Heart right ventricle (tissue), 16 donors: ENCODE measurements at regions not wholly inside any gene's neighbourhood (a gene's known extent, or its start where the extent isn't known, plus 50 kb on each side); places are given as distances from the start of the nearest gene placed in this dataset.

Source experiments
- ATAC-seq, 8 donors: fragments of 200-7000 bp; cut with Tn5 transposase; one replicate each; pipeline ENCODE4 v1.9.1; 2020; ENCODE audit warnings: mild to moderate bottlenecking in 8 of 8, moderate library complexity in 8 of 8, moderate number of reproducible peaks in 1 of 8
- DNase-seq, 2 donors: peaks; one replicate each; pipeline ENCODE4 v3.0.0-alpha.2; 2020
- H3K27ac ChIP-seq, 10 donors: fragments of 200-600 bp; sonication (generic) in 2 of 10; one replicate each; pipeline versions ENCODE4 v1.5.0 to v1.8.0; 2020 to 2022; ENCODE audit warnings: mild to moderate bottlenecking in 3 of 10
- H3K27me3 ChIP-seq, 7 donors: fragments of 200-600 bp; one replicate each; pipeline ENCODE4 v1.8.0; 2021 to 2022; ENCODE audit warnings: mild to moderate bottlenecking in 2 of 7
- H3K36me3 ChIP-seq, 9 donors: fragments of 200-600 bp; sonication (generic) in 1 of 9; one replicate each; pipeline versions ENCODE4 v1.5.0 to v1.8.0; 2020 to 2022; ENCODE audit warnings: mild to moderate bottlenecking in 2 of 9
- H3K4me1 ChIP-seq, 9 donors: fragments of 200-600 bp; sonication (generic) in 1 of 9; one replicate each; pipeline versions ENCODE4 v1.5.0 to v1.8.0; 2020 to 2022; ENCODE audit warnings: mild to moderate bottlenecking in 4 of 9
- H3K4me3 ChIP-seq, 10 donors: fragments of 200-600 bp; sonication (generic) in 2 of 10; one replicate each; pipeline versions ENCODE4 v1.5.0 to v1.8.0; 2020 to 2022; ENCODE audit warnings: mild to moderate bottlenecking in 7 of 10, moderate library complexity in 2 of 10
- H3K9me3 ChIP-seq, 11 donors: fragments of 200-600 bp in 10 of 11; sonication (generic) in 2 of 11; one replicate each; pipeline versions ENCODE4 v1.5.0 to v1.8.0; 2013 to 2022; ENCODE audit warnings: mild to moderate bottlenecking in 2 of 11, control low read depth in 1 of 11, moderate library complexity in 1 of 11
- CTCF ChIP-seq, 9 donors: fragments of 200-600 bp; sonication (generic) in 2 of 9; IDR thresholded peaks; one replicate each; pipeline versions ENCODE4 v1.5.0 to v1.8.0; 2021 to 2022; ENCODE audit warnings: antibody characterized with exemption in 9 of 9, mild to moderate bottlenecking in 5 of 9, moderate library complexity in 1 of 9
- WGBS, 2 donors: extraction: QIAGEN DNeasy Blood & Tissue Kit; methylation state at CpG; one replicate each; pipeline ENCODE4 v1.1.7; 2013; ENCODE audit warnings: inconsistent platforms in 1 of 2; 5-methylcytosine and 5-hydroxymethylcytosine counted together
- intact Hi-C, 10 donors: fragments of 100-400 bp; cut with DNase I; formaldehyde crosslinking; loops; one replicate each; pipeline versions ENCODE4 v1.11.1 to v1.14.2; 2022
- donor health status: Arrhythmogenic right ventricular cardiomyopathy.
- donor health status: ischemic (EF 13 %, LVEDD 7.1; RV severe dilation, severe dysfunction).
- donor health status: healthy with polysubstance abuse.
- donor health status: DM: no; HTN: yes; CAD: no.
- donor health status: DM: no; HTN: no; CAD: no.
- donor health status: ischemic (EF 25% LVEDD 6.9; RV normal size, moderate dysfunction).
- donor health status: ischemic (EF 25% LVEDD 5.7; RV mildly dilated, moderate dysfunction).
- donor health status: healthy.
- donor health status: DM: yes; HTN: yes; CAD: no.
- donor health status: Ischemic cardiomyopathy.
- donor health status: ischemic (EF 35%, LVEDD 5.7; RV mildly dilated, moderate dysfunction).
- donor health status: nonischemic (EF 11% LVEDD 7.7; RV severe dilation, severe dysfunction).
- donor health status: DM: yes; HTN: yes; CAD: no.
- donor health status: PGD.
- donor health status: ischemic (EF 29% LVEDD 5.4; RV normal size, mild dysfunction).
- donor health status: nonischemic (EF 23%, LVEDD 6.1; RV moderate dilation, normal function).

- H3K4me1 ChIP-seq, result no peaks in the 10 kb centered on the region
- no peak overlapping the region for H3K27ac ChIP-seq
- intact Hi-C loops, result no loop called here
- no peak for TF ChIP-seq CTCF (IDR thresholded peaks at IDR 0.05)
- H3K27me3 ChIP-seq, result no peaks in the 10 kb centered on the region
- DNase-seq, result no peak
- ATAC-seq, result no peak
- 98 to 100% methylated on average over 1 of the region's 1 CpG for WGBS, 2 donors
- H3K9me3 ChIP-seq, result peaks cover 0 to 13% (median 0%) of the 10 kb centered on the region in 11 donors
- H3K36me3 ChIP-seq, result no peaks in the 10 kb centered on the region
- H3K4me3 ChIP-seq, result no peak overlapping the region
These were observed 1543.9 kb downstream of the KCNT2 start for GRCh38 chr1:195064358-195064757.

GRCh38 chr1:195054217-195054687, 1554.0 kb downstream of the KCNT2 start:
- TF ChIP-seq CTCF (IDR thresholded peaks at IDR 0.05), result no peak
- 94% methylated on average over 27 of the region's 27 CpGs for WGBS, 2 donors
- Histone ChIP-seq H3K36me3 (no peaks in the 10 kb centered on the region), H3K4me1 (no peaks in the 10 kb centered on the region), H3K27me3 (no peaks in the 10 kb centered on the region), H3K9me3 (peaks cover 0 to 4% (median 0%) of the 10 kb centered on the region in 11 donors), H3K4me3 (no peak overlapping the region), H3K27ac (no peak overlapping the region)
- intact Hi-C loops, result no loop called here
- ATAC-seq (no peak), DNase-seq (no peak)

GRCh38 chr1:195053478-195053877, 1554.8 kb downstream of the KCNT2 start:
- no peak for DNase-seq
- no peak for TF ChIP-seq CTCF (IDR thresholded peaks at IDR 0.05)

GRCh38 chr1:195047772-195048171, 1560.5 kb downstream of the KCNT2 start:
- Histone ChIP-seq H3K4me1 (no peaks in the 10 kb centered on the region), H3K4me3 (no peak overlapping the region), H3K36me3 (no peaks in the 10 kb centered on the region), H3K9me3 (no peaks in the 10 kb centered on the region), H3K27me3 (no peaks in the 10 kb centered on the region), H3K27ac (no peak overlapping the region)
- intact Hi-C loops, result no loop called here
- 67 to 78% methylated on average over 2 of the region's 2 CpGs for WGBS, 2 donors
- TF ChIP-seq CTCF (IDR thresholded peaks at IDR 0.05), result no peak
- no peak for ATAC-seq
- no peak for DNase-seq

More at GRCh38 chr1:195053478-195053877, 1554.8 kb downstream of the KCNT2 start:
- intact Hi-C loops, result no loop called here
- Histone ChIP-seq H3K9me3 (peaks cover 0 to 4% (median 0%) of the 10 kb centered on the region in 11 donors), H3K4me1 (no peaks in the 10 kb centered on the region), H3K27ac (no peak overlapping the region), H3K36me3 (no peaks in the 10 kb centered on the region), H3K4me3 (no peak overlapping the region), H3K27me3 (no peaks in the 10 kb centered on the region)
- WGBS, 2 donors, result 50 to 60% methylated on average over 2 of the region's 2 CpGs
- ATAC-seq, result no peak
